HCT116 (cell line): ENCODE measurements at regions not wholly inside any gene's neighbourhood (a gene's known extent, or its start where the extent isn't known, plus 50 kb on each side); places are given as distances from the start of the nearest gene placed in this dataset.

Experiments used
- ATAC-seq: fragments of 200-7000 bp; cut with Tn5 transposase; 2 replicates; pipeline ENCODE4 v1.9.1; 2020; ENCODE audit warnings: mild to moderate bottlenecking, moderate library complexity
- BruUV-seq: library from RNA; stranded (reverse); fragments of 400-500 nt; replicated peaks from 2 replicates; lab custom pipeline; 2021; lab: Mats Ljungman, UMichigan
- CTCF ChIA-PET: fragments of 300-600 bp; sonication (Branson Sonifier 250); formaldehyde crosslinking; loops from one replicate; lab custom pipeline; 2021; ENCODE audit warnings: antibody characterized with exemption; lab: Charles Lee
- POLR2A ChIA-PET: fragments of 300-600, 350-600 bp; sonication (Branson Sonifier 250); formaldehyde crosslinking; loops from one replicate; lab custom pipeline; 2021; ENCODE audit warnings: antibody characterized with exemption; lab: Charles Lee
- RAD21 ChIA-PET, 2 experiments: fragments of 300-600 bp; sonication (Branson Sonifier 250); formaldehyde crosslinking; loops; one replicate each; lab custom pipeline; 2023; ENCODE audit warnings: low total read pairs in 2 of 2; ENCODE audit not compliant: uncharacterized antibody in 2 of 2, unreplicated experiment in 2 of 2, low non-redundant PET in 1 of 2; lab: Charles Lee
- DNase-seq: peaks from one replicate; pipeline ENCODE4 v3.0.0-alpha.2; 2010; ENCODE audit warnings: low read depth, low spot score
- H2AFZ ChIP-seq: fragments of 200-600 bp; shearing (Covaris generic), sonication (generic); 2 replicates; pipeline ENCODE4 v1.6.1; 2017; ENCODE audit warnings: low read depth, mixed run types, mixed read lengths, antibody characterized with exemption, low read length; ENCODE audit not compliant: poor library complexity, severe bottlenecking
- H3K27ac ChIP-seq: 2 replicates; pipeline ENCODE4 v1.5.1; 2012; ENCODE audit warnings: low read depth, low read length
- H3K27me3 ChIP-seq: fragments of 200-600 bp; sonication (generic); 2 replicates; pipeline ENCODE4 v1.6.1; 2016; ENCODE audit warnings: mixed run types, low read length, mixed read lengths; ENCODE audit not compliant: insufficient read depth
- H3K36me3 ChIP-seq, 2 experiments: fragments of 200-500 bp in 1 of 2; fragments of 200-600 bp in 1 of 2; sonication (Bioruptor generic) in 1 of 2; sonication (generic) in 1 of 2; 2 replicates each; pipeline versions ENCODE4 v1.5.1 to v1.6.1; 2014 to 2016; ENCODE audit warnings: low read length in 2 of 2, inconsistent platforms in 1 of 2, mixed read lengths in 1 of 2, mixed run types in 1 of 2; ENCODE audit not compliant: insufficient read depth in 2 of 2, control insufficient read depth in 1 of 2
- H3K4me1 ChIP-seq, 2 experiments: fragments of 200-600 bp in 1 of 2; sonication (generic) in 1 of 2; 2 replicates each; pipeline versions ENCODE4 v1.5.1 to v1.6.1; 2012 to 2017; ENCODE audit warnings: low read length in 2 of 2, inconsistent platforms in 1 of 2, mild to moderate bottlenecking in 1 of 2, mixed read lengths in 1 of 2, mixed run types in 1 of 2, moderate library complexity in 1 of 2; ENCODE audit not compliant: insufficient read depth in 2 of 2, control insufficient read depth in 1 of 2
- H3K4me2 ChIP-seq: fragments of 200-600 bp; sonication (generic); 2 replicates; pipeline ENCODE4 v1.6.1; 2017; ENCODE audit warnings: mixed run types, low read length, mixed read lengths
- H3K4me3 ChIP-seq, 2 experiments: fragments of 200-600 bp in 1 of 2; sonication (generic) in 1 of 2; replicated peaks in 1 of 2; 2 replicates each; pipeline ENCODE4 v1.5.1; 2011 to 2016; ENCODE audit warnings: low read length in 2 of 2, control low read depth in 1 of 2, low read depth in 1 of 2, mild to moderate bottlenecking in 1 of 2, mixed read lengths in 1 of 2, mixed run types in 1 of 2
- H3K79me2 ChIP-seq: fragments of 200-600 bp; sonication (generic); 2 replicates; pipeline ENCODE4 v1.6.1; 2017; ENCODE audit warnings: mild to moderate bottlenecking, mixed run types, low read length, moderate library complexity, mixed read lengths; ENCODE audit not compliant: insufficient read depth
- H3K9ac ChIP-seq: fragments of 200-600 bp; sonication (generic); 2 replicates; pipeline ENCODE4 v1.6.1; 2016; ENCODE audit warnings: low read length, mixed read lengths
- H3K9me2 ChIP-seq: fragments of 200-600 bp; sonication (generic), shearing (Covaris generic); 2 replicates; pipeline ENCODE4 v1.6.1; 2017; ENCODE audit warnings: mixed run types, mild to moderate bottlenecking, moderate library complexity; ENCODE audit not compliant: insufficient read depth
- H3K9me3 ChIP-seq, 2 experiments: fragments of 200-500 bp in 1 of 2; fragments of 200-600 bp in 1 of 2; sonication (Bioruptor generic) in 1 of 2; sonication (generic) in 1 of 2; 2 replicates each; pipeline ENCODE4 v1.6.1; 2014 to 2017; ENCODE audit warnings: low read length in 2 of 2, mixed read lengths in 2 of 2, inconsistent platforms in 1 of 2, low read depth in 1 of 2, mild to moderate bottlenecking in 1 of 2, mixed run types in 1 of 2, moderate library complexity in 1 of 2; ENCODE audit not compliant: control insufficient read depth in 1 of 2, insufficient read depth in 1 of 2
- H4K20me1 ChIP-seq: fragments of 200-600 bp; sonication (generic), shearing (Covaris generic); 2 replicates; pipeline ENCODE4 v1.6.1; 2017; ENCODE audit warnings: mixed run types, mild to moderate bottlenecking, moderate library complexity; ENCODE audit not compliant: insufficient read depth
- ATF3 ChIP-seq: IDR thresholded peaks from 2 replicates; pipeline ENCODE4 v1.6.1; 2012
- CBX3 ChIP-seq: IDR thresholded peaks from 2 replicates; pipeline ENCODE4 v1.6.1; 2012; ENCODE audit warnings: low read depth
- CEBPB ChIP-seq: IDR thresholded peaks from 2 replicates; pipeline ENCODE4 v1.6.1; 2012; ENCODE audit warnings: low read depth
- ELF1 ChIP-seq: IDR thresholded peaks from 2 replicates; pipeline ENCODE4 v1.6.1; 2012; ENCODE audit warnings: low read depth, borderline replicate concordance
- EZH2 ChIP-seq: fragments of 200-600 bp; sonication (generic); IDR thresholded peaks from 2 replicates; pipeline ENCODE4 v1.6.1; 2017; ENCODE audit warnings: antibody characterized with exemption, mixed run types
- EZH2phosphoT487 ChIP-seq: fragments of 200-600 bp; IDR thresholded peaks from 2 replicates; pipeline ENCODE4 v1.6.1; 2018; ENCODE audit warnings: antibody characterized with exemption, borderline replicate concordance
- FOSL1 ChIP-seq: IDR thresholded peaks from 2 replicates; pipeline ENCODE4 v1.6.1; 2012; ENCODE audit warnings: low read depth
- MAX ChIP-seq: IDR thresholded peaks from 2 replicates; pipeline ENCODE4 v1.6.1; 2012
- POLR2A ChIP-seq: IDR thresholded peaks from 2 replicates; pipeline ENCODE4 v1.7.0; 2011; ENCODE audit warnings: borderline replicate concordance; ENCODE audit not compliant: insufficient read depth, insufficient read length; ENCODE audit errors: extremely low read depth
- RAD21 ChIP-seq: IDR thresholded peaks from 2 replicates; pipeline ENCODE4 v1.6.1; 2012; ENCODE audit warnings: low read depth, mild to moderate bottlenecking
- SIN3A ChIP-seq: IDR thresholded peaks from 2 replicates; pipeline ENCODE4 v1.6.1; 2012; ENCODE audit warnings: low read depth
- SP1 ChIP-seq: IDR thresholded peaks from 2 replicates; pipeline ENCODE4 v1.6.1; 2012; ENCODE audit warnings: low read depth
- SRF ChIP-seq: IDR thresholded peaks from 2 replicates; pipeline ENCODE4 v1.6.1; 2012; ENCODE audit warnings: low read depth
- YY1 ChIP-seq: IDR thresholded peaks from 2 replicates; pipeline ENCODE4 v1.6.1; 2011; ENCODE audit warnings: low read length, low read depth, moderate library complexity, mild to moderate bottlenecking; ENCODE audit not compliant: insufficient replicate concordance; ENCODE audit errors: extremely low read depth
- ZBTB33 ChIP-seq: IDR thresholded peaks from 2 replicates; pipeline ENCODE4 v1.6.1; 2011; ENCODE audit warnings: mild to moderate bottlenecking, low read length, moderate library complexity; ENCODE audit not compliant: insufficient replicate concordance; ENCODE audit errors: extremely low read depth
- ZFX ChIP-seq: fragments of 450-650 bp; IDR thresholded peaks from 2 replicates; pipeline ENCODE4 v1.6.1; 2017
- ZNF274 ChIP-seq: fragments of 200-500 bp; sonication (Bioruptor generic); IDR thresholded peaks from 2 replicates; pipeline ENCODE4 v1.6.1; 2014; ENCODE audit warnings: mild to moderate bottlenecking, low read depth, low read length, inconsistent platforms
- intact Hi-C: fragments of 100-400 bp; cut with micrococcal nuclease; formaldehyde crosslinking; loops from 2 replicates; pipeline ENCODE4 v1.10.0; 2022

- ChIA-PET POLR2A (no interaction called here), CTCF (no interaction called here)
- BruUV-seq = no TSS peak
- no peak for TF ChIP-seq CEBPB
- no peak for TF ChIP-seq FOSL1
- no peak for TF ChIP-seq EZH2
- TF ChIP-seq CBX3 = no peak
- no peak for TF ChIP-seq SRF
- TF ChIP-seq EZH2phosphoT487 = no peak
- TF ChIP-seq ZFX = no peak
- no peak for TF ChIP-seq ATF3
- no peak for TF ChIP-seq RAD21
- no peak for TF ChIP-seq ZBTB33
- no peak for TF ChIP-seq SIN3A
- no peak for TF ChIP-seq POLR2A
- TF ChIP-seq SP1 = no peak
- no peak for TF ChIP-seq ELF1
- TF ChIP-seq ZNF274 = no peak
- no peak for TF ChIP-seq MAX
- no peak for TF ChIP-seq YY1
- TF ChIP-seq, all 23 proteins: peak for 0
- Histone ChIP-seq H3K4me1 (no peaks in the 10 kb centered on the region), H3K4me3 (no peak overlapping the region), H3K9me3 (no peaks in the 10 kb centered on the region), H3K36me3 (no peaks in the 10 kb centered on the region), H3K9me2 (no peaks in the 10 kb centered on the region), H3K4me2 (no peak overlapping the region), H3K27me3 (peaks cover 36% of the 10 kb centered on the region), H4K20me1 (no peaks in the 10 kb centered on the region), H2AFZ (no peak overlapping the region), H3K9ac (no peak overlapping the region), H3K79me2 (no peaks in the 10 kb centered on the region), H3K27ac (no peak overlapping the region)
- no peak for ATAC-seq
- RAD21 ChIA-PET = no interaction called here
- no peak for DNase-seq
- intact Hi-C loops = no loop called here
Measured at GRCh38 chr2:236859908-236860307, 225.8 kb upstream of the COPS8 start.
